Sciatic nerve (tissue), 2 donors: ENCODE measurements at regions not wholly inside any gene's neighbourhood (a gene's known extent, or its start where the extent isn't known, plus 50 kb on each side); places are given as distances from the start of the nearest gene placed in this dataset.
"Not testable (repeated sequence)": the region's sequence is repeated elsewhere in the genome, so short reads cannot be mapped to it uniquely, and the experiment has no call there.

Experiments used
- ATAC-seq: fragments of 200-7000 bp; cut with Tn5 transposase; one replicate; pipeline ENCODE4 v1.9.1; 2020; ENCODE audit warnings: mild to moderate bottlenecking, moderate library complexity
- DNase-seq: peaks from one replicate; pipeline ENCODE4 v3.0.0-alpha.2; 2020; ENCODE audit warnings: low spot score
- intact Hi-C: fragments of 100-400 bp; cut with DNase I; formaldehyde crosslinking; loops from one replicate; pipeline ENCODE4 v1.14.2; 2022
- donor health status: DM: no; HTN: no; CAD: no.
- donor health status: DM: no; HTN: no; CAD: no.

DNA sequence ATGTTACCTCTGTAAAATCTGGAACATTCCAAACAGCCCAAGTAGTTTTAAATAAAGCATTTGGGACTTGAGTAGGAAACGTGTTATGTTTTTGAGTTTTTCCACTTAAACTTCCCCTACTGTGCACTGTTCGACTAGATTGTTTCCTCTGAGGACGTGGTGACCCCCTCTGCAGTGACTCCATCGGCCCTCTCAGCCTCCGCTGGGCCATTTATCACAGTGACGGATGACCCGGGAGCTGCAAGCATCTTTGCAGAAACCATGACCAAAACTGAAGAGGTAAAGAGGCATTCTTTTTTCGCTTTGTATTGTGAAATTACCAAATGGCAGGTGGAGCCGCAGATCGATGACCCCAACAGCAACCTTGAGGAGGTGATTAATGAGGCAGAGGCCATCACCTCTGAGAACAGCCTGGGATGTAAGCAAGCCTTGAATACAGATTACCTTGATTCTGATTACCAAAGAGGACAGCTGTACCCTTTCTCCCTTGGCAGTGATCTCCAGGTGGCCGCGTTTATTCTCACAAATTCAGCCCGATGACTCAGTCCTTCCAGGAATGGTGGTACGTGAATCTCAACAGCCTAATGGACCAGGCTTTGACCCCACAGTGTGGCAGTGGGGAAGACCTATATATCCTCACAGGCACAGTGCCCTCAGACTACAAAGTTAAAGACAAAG is 79.1 kb upstream of the FAN1 start:
- ATAC-seq (no peak), DNase-seq (no peak)
- intact Hi-C loops: no loop called here

DNA sequence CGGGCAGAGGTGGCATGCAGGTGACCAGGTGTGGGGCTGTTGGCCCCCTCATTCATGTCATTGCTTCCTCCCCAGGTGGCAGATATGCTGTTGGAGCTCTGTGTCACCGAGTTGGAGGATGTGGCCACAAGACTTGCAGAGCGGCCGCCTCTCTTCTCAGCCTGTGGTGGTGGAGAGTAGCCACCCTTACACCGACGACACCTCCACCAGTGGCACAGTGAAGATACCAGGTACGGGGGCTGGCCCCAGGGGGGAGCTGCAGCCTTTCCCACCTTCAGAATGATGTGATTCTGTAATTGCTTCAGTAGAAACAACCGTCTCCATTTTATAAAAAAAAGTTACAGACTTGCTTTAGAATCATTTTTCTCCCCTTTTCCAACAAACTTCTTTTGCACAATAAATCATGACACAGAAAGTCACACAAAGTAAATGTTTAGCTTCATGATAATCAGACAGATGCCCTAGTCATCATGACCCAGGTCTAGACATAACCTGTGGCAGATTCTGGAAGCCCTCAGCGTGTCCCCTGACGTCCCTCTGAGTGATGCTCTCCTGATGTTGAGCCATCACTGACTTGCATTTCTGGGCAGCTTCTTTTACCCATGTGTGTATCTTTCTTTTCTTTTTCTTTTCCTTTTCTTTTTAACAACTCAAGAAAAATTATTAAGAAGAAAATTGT is 76.0 kb upstream of the FAN1 start:
- DNase-seq (no peak), ATAC-seq (no peak)
- intact Hi-C loops: no loop called here

DNA sequence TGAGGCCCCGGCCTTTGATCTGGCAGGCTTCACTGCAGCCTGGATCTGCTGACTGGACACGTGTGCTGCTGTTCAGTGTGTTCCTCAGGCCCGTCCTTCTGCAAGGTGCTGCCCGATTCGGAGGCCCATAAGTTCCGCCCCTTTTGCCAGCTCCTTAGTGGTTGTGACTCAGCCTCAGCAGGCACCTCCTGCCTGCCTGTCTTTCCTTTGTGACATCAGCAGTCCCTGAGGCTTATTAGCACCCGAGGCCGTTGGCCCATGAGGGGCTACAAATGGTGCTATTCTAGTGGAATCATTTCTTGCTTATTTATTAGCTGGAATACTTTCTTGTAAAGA is 75.4 kb upstream of the FAN1 start:
- intact Hi-C loops, ATAC-seq, DNase-seq: not testable (repeated sequence)

DNA sequence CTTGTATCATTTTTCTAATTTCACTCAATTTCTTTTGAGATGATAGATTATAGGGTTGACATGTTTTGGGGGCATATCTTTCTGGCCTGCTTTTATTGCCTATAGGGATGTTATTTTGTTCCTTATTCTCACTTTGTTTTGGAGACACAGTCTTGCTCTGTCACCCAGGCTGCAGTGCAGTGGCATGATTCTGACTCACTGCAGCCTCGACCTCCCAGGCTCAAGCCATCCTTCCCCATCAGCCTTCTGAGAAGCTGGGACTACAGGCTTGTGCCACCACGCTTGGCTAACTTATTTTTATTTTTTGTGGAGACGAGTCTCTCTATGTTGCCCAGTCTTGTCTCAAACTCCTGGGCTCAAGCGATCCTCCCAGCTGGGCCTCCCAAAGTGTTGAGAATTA is 72.8 kb upstream of the FAN1 start:
- intact Hi-C loops: no loop called here
- no peak for DNase-seq
- ATAC-seq: no peak

DNA sequence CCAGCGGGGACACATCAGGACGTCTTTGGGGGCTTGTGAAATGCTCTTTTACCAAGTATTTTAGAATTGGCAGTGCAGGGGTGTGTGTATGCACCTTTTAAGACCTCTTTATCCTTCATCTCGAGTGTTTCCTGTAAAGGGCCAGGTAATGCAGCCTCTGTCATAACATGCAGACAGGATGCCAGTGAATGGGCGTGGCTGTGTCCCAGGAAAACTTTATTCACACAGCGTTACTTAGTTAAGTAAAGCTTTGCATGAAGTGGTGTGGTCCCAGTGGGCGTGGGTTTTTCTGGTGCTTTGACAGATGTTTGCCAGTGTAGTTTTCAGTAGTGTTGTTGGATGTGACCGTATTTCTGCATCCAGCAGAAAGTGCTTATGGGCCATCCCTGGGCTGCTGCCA is 70.3 kb upstream of the FAN1 start:
- DNase-seq, ATAC-seq, intact Hi-C loops: not testable (repeated sequence)

DNA sequence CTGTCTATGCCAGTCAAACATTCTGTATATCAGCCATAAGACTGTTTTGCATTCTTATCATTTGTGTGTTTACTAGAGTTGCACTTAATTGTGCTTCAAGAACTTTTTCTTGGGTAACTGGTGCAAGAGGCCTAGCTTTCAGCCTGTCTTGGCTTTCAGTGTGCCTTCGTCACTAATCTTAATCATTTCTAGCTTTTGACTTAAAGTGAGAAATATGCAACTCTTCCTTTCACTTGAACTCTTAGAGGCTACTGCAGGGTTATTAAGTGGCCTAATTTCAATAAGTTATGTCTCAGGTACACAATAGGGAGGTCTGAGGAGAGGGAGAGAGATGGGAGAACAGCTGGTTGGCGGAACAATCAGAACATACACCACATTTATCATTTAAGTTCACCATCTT is 62.1 kb upstream of the FAN1 start:
- ATAC-seq, DNase-seq, intact Hi-C loops: not testable (repeated sequence)

DNA sequence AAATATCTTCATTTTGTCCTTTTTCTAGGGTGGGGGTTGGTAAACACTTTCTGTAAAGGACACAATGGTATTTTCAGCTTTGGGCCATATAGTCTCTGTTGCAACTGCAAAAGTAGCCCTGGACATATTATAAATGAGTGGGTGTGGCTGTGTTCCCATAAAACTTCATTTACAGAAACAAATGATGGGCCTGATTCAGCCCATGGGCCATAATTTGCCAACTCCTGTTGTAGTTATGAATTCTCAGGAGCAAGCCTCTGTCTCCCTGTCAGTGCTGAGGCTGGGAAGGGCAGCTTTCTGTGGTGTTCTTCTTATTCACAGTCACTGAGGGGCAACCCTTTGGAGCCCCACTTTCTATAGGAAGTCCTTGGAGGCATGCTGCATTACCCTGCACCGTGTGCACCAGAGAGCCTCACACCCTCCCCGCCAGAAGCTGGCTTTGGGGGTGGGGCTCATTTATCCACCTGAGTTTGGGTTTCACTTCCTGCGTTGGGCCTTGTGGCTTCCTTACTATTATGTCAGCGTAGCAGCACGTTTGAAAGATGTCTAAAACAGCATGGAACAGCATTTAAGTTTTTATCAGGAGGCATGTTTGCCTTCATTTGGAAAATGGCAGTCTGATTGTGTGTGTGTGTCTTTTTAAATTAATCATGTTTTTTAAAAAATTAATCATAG is 60.8 kb upstream of the FAN1 start:
- DNase-seq, intact Hi-C loops, ATAC-seq: not testable (repeated sequence)

DNA sequence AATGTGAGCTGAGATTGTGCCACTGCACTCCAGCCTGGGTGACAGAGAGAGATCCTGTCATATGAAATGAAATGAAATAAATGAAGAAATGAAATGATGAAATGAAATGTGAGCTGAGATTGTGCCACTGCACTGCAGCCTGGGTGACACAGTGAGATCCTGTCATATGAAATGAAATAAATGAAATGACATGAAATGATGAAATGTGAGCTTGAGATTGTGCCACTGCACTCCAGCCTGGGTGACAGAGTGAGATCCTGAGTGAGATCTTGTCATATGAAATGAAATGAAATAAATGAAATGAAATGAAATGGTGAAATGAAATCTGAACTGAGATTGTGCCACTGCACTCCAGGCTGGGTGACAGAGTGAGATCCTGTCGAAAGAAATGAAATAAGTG is 58.2 kb upstream of the FAN1 start:
- intact Hi-C loops, DNase-seq, ATAC-seq: not testable (repeated sequence)
